Activated naive CD8-positive, alpha-beta T cell treated with anti-CD3 and anti-CD28 coated beads, Interleukin-2, amount 10 ng/mL, durations not matched to agents 7 days and 5 days (primary cell): ENCODE measurements at regions not wholly inside any gene's neighbourhood (a gene's known extent, or its start where the extent isn't known, plus 50 kb on each side); places are given as distances from the start of the nearest gene placed in this dataset.

Source experiments
- ATAC-seq: fragments of 150-1000 bp; cut with Tn5 transposase; one replicate; pipeline ENCODE4 v1.10.0; 2021; ENCODE audit warnings: low read depth, moderate library complexity
- POLR2A ChIA-PET: fragments of 350-600 bp; sonication (Branson Sonifier 250); formaldehyde crosslinking; loops from one replicate; lab custom pipeline; 2021; ENCODE audit warnings: antibody characterized with exemption; lab: Charles Lee
- DNase-seq: peaks from one replicate; pipeline ENCODE4 v3.0.0; 2021
- H3K27ac Mint-ChIP-seq: one replicate; pipeline ENCODE4 v1.8.0; 2022; ENCODE audit warnings: mild to moderate bottlenecking, mixed read lengths
- H3K27me3 Mint-ChIP-seq: one replicate; pipeline ENCODE4 v1.8.0; 2022; ENCODE audit warnings: mild to moderate bottlenecking, moderate library complexity, mixed read lengths
- H3K36me3 Mint-ChIP-seq: one replicate; pipeline ENCODE4 v1.8.0; 2021; ENCODE audit warnings: mild to moderate bottlenecking, mixed read lengths
- H3K4me1 Mint-ChIP-seq: one replicate; pipeline ENCODE4 v1.8.0; 2021; ENCODE audit warnings: mixed read lengths
- H3K4me3 Mint-ChIP-seq: one replicate; pipeline ENCODE4 v1.8.0; 2022; ENCODE audit warnings: mild to moderate bottlenecking, moderate library complexity, mixed read lengths
- H3K9me3 Mint-ChIP-seq: one replicate; pipeline ENCODE4 v1.8.0; 2021; ENCODE audit warnings: mixed read lengths

- ATAC-seq (no peak), DNase-seq (no peak)
- Mint-ChIP-seq H3K4me3 (no peak overlapping the region), H3K27me3 (no peaks in the 10 kb centered on the region), H3K27ac (no peak overlapping the region), H3K9me3 (no peaks in the 10 kb centered on the region), H3K36me3 (no peaks in the 10 kb centered on the region), H3K4me1 (no peaks in the 10 kb centered on the region)
- POLR2A ChIA-PET, result no interaction called here
Observed at GRCh38 chr4:36772154-36772516, 472.4 kb upstream of the NWD2 start.

GRCh38 chr4:36773467-36773866 is 471.1 kb upstream of the NWD2 start:
- Mint-ChIP-seq H3K9me3 (no peaks in the 10 kb centered on the region), H3K4me1 (no peaks in the 10 kb centered on the region), H3K4me3 (no peak overlapping the region), H3K27ac (no peak overlapping the region), H3K36me3 (no peaks in the 10 kb centered on the region), H3K27me3 (no peaks in the 10 kb centered on the region)
- DNase-seq (no peak), ATAC-seq (no peak)
- POLR2A ChIA-PET, result no interaction called here

- no peaks in the 10 kb centered on the region for H3K9me3 Mint-ChIP-seq
- H3K4me3 Mint-ChIP-seq, result no peak overlapping the region
- DNase-seq, result no peak
- H3K27me3 Mint-ChIP-seq, result no peaks in the 10 kb centered on the region
- ATAC-seq, result no peak
- no peaks in the 10 kb centered on the region for H3K36me3 Mint-ChIP-seq
- POLR2A ChIA-PET, result no interaction called here
- H3K4me1 Mint-ChIP-seq, result no peaks in the 10 kb centered on the region
- no peak overlapping the region for H3K27ac Mint-ChIP-seq
Observed at GRCh38 chr4:36775544-36775943, 469.0 kb upstream of the NWD2 start.

GRCh38 chr4:36779601-36780000 is 464.9 kb upstream of the NWD2 start:
- Mint-ChIP-seq H3K4me3 (no peak overlapping the region), H3K27ac (no peak overlapping the region), H3K27me3 (no peaks in the 10 kb centered on the region), H3K36me3 (no peaks in the 10 kb centered on the region), H3K4me1 (no peaks in the 10 kb centered on the region), H3K9me3 (peaks cover 1% of the 10 kb centered on the region)
- POLR2A ChIA-PET, result no interaction called here
- ATAC-seq, result no peak
- no peak for DNase-seq

- H3K27ac Mint-ChIP-seq, result no peak overlapping the region
- no peak overlapping the region for H3K4me3 Mint-ChIP-seq
- H3K36me3 Mint-ChIP-seq, result no peaks in the 10 kb centered on the region
- POLR2A ChIA-PET, result no interaction called here
- H3K27me3 Mint-ChIP-seq, result no peaks in the 10 kb centered on the region
- no peak for ATAC-seq
- DNase-seq, result no peak
- no peaks in the 10 kb centered on the region for H3K9me3 Mint-ChIP-seq
- no peaks in the 10 kb centered on the region for H3K4me1 Mint-ChIP-seq
Observed at GRCh38 chr4:36785973-36786372, 458.6 kb upstream of the NWD2 start.

- DNase-seq (no peak), ATAC-seq (no peak)
- H3K27me3 Mint-ChIP-seq, result no peaks in the 10 kb centered on the region
- POLR2A ChIA-PET, result no interaction called here
- H3K36me3 Mint-ChIP-seq, result no peaks in the 10 kb centered on the region
- no peak overlapping the region for H3K4me3 Mint-ChIP-seq
- H3K9me3 Mint-ChIP-seq, result no peaks in the 10 kb centered on the region
- H3K4me1 Mint-ChIP-seq, result no peaks in the 10 kb centered on the region
- no peak overlapping the region for H3K27ac Mint-ChIP-seq
Observed at GRCh38 chr4:36786519-36786918, 458.0 kb upstream of the NWD2 start.

GRCh38 chr4:36794716-36795115 is 449.8 kb upstream of the NWD2 start:
- H3K4me3 Mint-ChIP-seq, result no peak overlapping the region
- peaks cover 2% of the 10 kb centered on the region for H3K9me3 Mint-ChIP-seq
- DNase-seq, result no peak
- POLR2A ChIA-PET, result no interaction called here
- no peak overlapping the region for H3K27ac Mint-ChIP-seq
- no peak for ATAC-seq
- H3K4me1 Mint-ChIP-seq, result no peaks in the 10 kb centered on the region
- H3K36me3 Mint-ChIP-seq, result no peaks in the 10 kb centered on the region
- no peaks in the 10 kb centered on the region for H3K27me3 Mint-ChIP-seq

GRCh38 chr4:36812149-36812548 is 432.4 kb upstream of the NWD2 start:
- Mint-ChIP-seq H3K9me3 (peaks cover 2% of the 10 kb centered on the region), H3K27ac (no peak overlapping the region), H3K36me3 (no peaks in the 10 kb centered on the region), H3K4me1 (no peaks in the 10 kb centered on the region), H3K27me3 (no peaks in the 10 kb centered on the region), H3K4me3 (no peak overlapping the region)
- no peak for ATAC-seq
- no peak for DNase-seq
- POLR2A ChIA-PET, result no interaction called here

- Mint-ChIP-seq H3K36me3 (no peaks in the 10 kb centered on the region), H3K27ac (no peak overlapping the region), H3K9me3 (peaks cover under 1% of the 10 kb centered on the region), H3K4me3 (no peak overlapping the region), H3K4me1 (no peaks in the 10 kb centered on the region), H3K27me3 (no peaks in the 10 kb centered on the region)
- no peak for DNase-seq
- ATAC-seq, result no peak
- POLR2A ChIA-PET, result no interaction called here
Observed at GRCh38 chr4:36815536-36815935, 429.0 kb upstream of the NWD2 start.

GRCh38 chr4:36823199-36823967 is 421.2 kb upstream of the NWD2 start:
- Mint-ChIP-seq H3K4me3 (no peak overlapping the region), H3K4me1 (no peaks in the 10 kb centered on the region), H3K9me3 (no peaks in the 10 kb centered on the region), H3K27me3 (no peaks in the 10 kb centered on the region), H3K36me3 (no peaks in the 10 kb centered on the region), H3K27ac (no peak overlapping the region)
- POLR2A ChIA-PET, result no interaction called here
- DNase-seq, result no peak
- ATAC-seq, result no peak

- ATAC-seq (no peak), DNase-seq (no peak)
- Mint-ChIP-seq H3K4me3 (no peak overlapping the region), H3K9me3 (no peaks in the 10 kb centered on the region), H3K27ac (no peak overlapping the region), H3K36me3 (no peaks in the 10 kb centered on the region), H3K4me1 (no peaks in the 10 kb centered on the region), H3K27me3 (no peaks in the 10 kb centered on the region)
- POLR2A ChIA-PET, result no interaction called here
Observed at GRCh38 chr4:36824682-36825081, 419.9 kb upstream of the NWD2 start.

GRCh38 chr4:36835246-36835645 is 409.3 kb upstream of the NWD2 start:
- Mint-ChIP-seq H3K9me3 (no peaks in the 10 kb centered on the region), H3K4me1 (no peaks in the 10 kb centered on the region), H3K36me3 (no peaks in the 10 kb centered on the region), H3K27ac (no peak overlapping the region), H3K4me3 (no peak overlapping the region), H3K27me3 (no peaks in the 10 kb centered on the region)
- POLR2A ChIA-PET, result no interaction called here
- ATAC-seq (no peak), DNase-seq (no peak)

- POLR2A ChIA-PET, result no interaction called here
- peaks cover 1% of the 10 kb centered on the region for H3K9me3 Mint-ChIP-seq
- no peaks in the 10 kb centered on the region for H3K4me1 Mint-ChIP-seq
- DNase-seq (no peak), ATAC-seq (no peak)
- H3K36me3 Mint-ChIP-seq, result no peaks in the 10 kb centered on the region
- no peak overlapping the region for H3K27ac Mint-ChIP-seq
- no peak overlapping the region for H3K4me3 Mint-ChIP-seq
- no peaks in the 10 kb centered on the region for H3K27me3 Mint-ChIP-seq
Observed at GRCh38 chr4:36841583-36842326, 402.8 kb upstream of the NWD2 start.

GRCh38 chr4:36844448-36844847 is 400.1 kb upstream of the NWD2 start:
- Mint-ChIP-seq H3K27ac (no peak overlapping the region), H3K27me3 (no peaks in the 10 kb centered on the region), H3K4me1 (no peaks in the 10 kb centered on the region), H3K36me3 (no peaks in the 10 kb centered on the region), H3K4me3 (no peak overlapping the region), H3K9me3 (peaks cover 1% of the 10 kb centered on the region)
- DNase-seq, result no peak
- no peak for ATAC-seq
- POLR2A ChIA-PET, result no interaction called here
